Choroid plexus epithelial cell (primary cell): ENCODE measurements at regions not wholly inside any gene's neighbourhood (a gene's known extent, or its start where the extent isn't known, plus 50 kb on each side); places are given as distances from the start of the nearest gene placed in this dataset.
"Not testable (repeated sequence)": the region's sequence is repeated elsewhere in the genome, so short reads cannot be mapped to it uniquely, and the experiment has no call there.

Source experiments
- DNase-seq: peaks from one replicate; pipeline ENCODE4 v3.0.0-alpha.2; 2010; ENCODE audit warnings: low read depth
- H3K4me3 ChIP-seq: 2 replicates; pipeline ENCODE4 v1.5.1; 2011; ENCODE audit warnings: low read depth, mild to moderate bottlenecking, control low read depth, low read length, moderate library complexity
- TF ChIP-seq, protein P1 (sequence below): conservative IDR thresholded peaks from 2 replicates; pipeline ENCODE4 v1.5.1; 2011; ENCODE audit warnings: low read depth, mild to moderate bottlenecking, control low read depth, inconsistent platforms, low read length, moderate library complexity

DNA sequence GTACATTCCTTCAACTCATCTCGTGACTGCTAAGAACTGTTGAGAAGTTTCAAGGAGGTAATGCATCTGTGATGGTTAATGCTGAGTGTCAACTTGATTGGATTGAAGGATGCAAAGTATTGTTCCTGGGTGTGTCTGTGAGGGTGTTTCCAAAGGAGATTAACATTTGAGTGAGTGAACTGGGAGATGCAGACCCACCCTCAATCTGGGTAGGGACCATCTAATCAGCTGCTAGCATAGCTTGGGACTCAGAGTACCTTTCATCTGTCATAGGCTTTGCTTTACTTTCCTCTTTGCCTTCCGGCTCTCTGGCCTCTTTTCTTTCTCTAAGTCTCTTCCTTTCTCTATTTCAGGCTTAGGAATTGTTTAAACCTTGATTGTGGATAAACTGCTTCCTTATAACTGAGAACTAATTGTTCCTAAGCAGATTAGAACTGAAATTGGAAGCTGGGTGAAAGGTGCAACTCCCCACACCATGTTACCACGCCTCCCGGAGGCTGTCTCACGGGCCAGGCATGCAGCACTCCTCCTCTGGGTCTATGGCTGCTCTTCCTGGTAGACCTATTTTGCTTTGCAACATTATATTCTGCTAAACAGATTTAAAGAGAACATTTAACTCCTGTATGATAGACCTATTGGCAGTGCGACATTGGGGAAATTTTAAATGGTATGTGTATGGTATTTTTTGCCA, 298.2 kb downstream of the CCSER2 start:
- TF ChIP-seq, protein P1, sequence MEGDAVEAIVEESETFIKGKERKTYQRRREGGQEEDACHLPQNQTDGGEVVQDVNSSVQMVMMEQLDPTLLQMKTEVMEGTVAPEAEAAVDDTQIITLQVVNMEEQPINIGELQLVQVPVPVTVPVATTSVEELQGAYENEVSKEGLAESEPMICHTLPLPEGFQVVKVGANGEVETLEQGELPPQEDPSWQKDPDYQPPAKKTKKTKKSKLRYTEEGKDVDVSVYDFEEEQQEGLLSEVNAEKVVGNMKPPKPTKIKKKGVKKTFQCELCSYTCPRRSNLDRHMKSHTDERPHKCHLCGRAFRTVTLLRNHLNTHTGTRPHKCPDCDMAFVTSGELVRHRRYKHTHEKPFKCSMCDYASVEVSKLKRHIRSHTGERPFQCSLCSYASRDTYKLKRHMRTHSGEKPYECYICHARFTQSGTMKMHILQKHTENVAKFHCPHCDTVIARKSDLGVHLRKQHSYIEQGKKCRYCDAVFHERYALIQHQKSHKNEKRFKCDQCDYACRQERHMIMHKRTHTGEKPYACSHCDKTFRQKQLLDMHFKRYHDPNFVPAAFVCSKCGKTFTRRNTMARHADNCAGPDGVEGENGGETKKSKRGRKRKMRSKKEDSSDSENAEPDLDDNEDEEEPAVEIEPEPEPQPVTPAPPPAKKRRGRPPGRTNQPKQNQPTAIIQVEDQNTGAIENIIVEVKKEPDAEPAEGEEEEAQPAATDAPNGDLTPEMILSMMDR = no peak
- no peak for DNase-seq
- no peak overlapping the region for H3K4me3 ChIP-seq

- no peak overlapping the region for H3K4me3 ChIP-seq
- TF ChIP-seq, protein P1 = no peak
- peak; percentile 7 for DNase-seq
These were observed 304.5 kb downstream of the CCSER2 start for GRCh38 chr10:84632866-84633265.

DNA sequence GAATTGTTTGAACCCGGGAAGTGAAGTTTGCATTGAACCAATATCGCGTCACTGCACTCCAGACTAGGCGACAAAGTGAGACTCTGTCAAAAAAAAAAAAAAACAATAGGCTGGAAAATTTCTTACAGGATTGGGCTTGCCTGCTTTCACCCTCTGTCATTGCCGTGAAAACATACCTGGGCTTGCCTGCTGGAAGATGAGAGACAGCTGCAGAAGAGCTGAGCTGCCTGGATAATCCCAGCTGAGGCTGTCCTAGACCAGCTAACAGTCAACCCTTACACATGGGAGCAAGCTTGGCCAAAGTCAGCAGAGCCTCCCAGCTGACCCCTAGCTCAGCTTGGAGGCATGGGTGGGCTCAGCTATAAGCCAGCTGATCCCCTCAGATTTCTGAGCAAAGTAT, 306.2 kb downstream of the CCSER2 start:
- no peak for DNase-seq
- no peak overlapping the region for H3K4me3 ChIP-seq
- TF ChIP-seq, protein P1 = no peak

DNA sequence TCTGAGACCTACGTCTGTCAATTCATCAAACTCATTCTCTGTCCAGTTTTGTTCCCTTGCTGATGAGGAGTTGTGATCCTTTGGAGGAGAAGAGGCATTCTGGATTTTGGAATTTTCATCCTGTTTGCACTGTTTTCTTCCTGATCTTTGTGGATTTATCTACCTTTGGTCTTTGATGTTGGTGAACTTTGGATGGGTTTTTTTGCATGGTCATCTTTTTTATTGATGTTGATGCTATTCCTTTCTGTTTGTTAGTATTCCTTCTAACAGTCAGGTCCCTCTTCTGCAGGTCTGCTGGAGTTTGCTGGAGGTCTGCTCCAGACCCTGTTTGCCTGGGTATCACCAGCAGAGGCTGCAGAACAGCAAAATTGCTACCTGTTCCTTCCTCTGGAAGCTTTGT, 322.2 kb downstream of the CCSER2 start:
- not testable (repeated sequence) for H3K4me3 ChIP-seq, DNase-seq

- DNase-seq = no peak
- TF ChIP-seq, protein P1 = no peak
- H3K4me3 ChIP-seq = no peak overlapping the region
These were observed 326.3 kb downstream of the CCSER2 start for GRCh38 chr10:84654671-84655070.

DNA sequence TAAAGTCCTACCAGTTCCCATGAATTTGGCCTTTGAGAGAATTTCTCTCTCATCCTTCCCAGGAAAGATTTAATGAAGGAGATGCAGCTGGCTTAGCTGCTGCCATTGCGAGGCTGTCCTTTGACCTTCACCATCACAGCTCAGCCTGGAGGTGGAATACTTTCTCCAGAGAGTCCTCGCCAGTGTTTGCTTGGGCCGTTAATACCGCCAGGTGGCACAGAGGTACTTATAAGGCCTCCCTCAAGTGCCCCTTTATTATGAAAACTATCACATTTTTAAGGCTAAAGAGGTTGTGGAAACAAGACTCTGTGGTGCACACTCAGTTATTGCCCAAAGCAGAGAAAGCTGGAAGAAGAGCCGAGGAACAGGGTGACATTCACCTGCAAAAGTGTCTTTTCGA, 330.6 kb downstream of the CCSER2 start:
- TF ChIP-seq, protein P1 = no peak
- H3K4me3 ChIP-seq = no peak overlapping the region
- DNase-seq = no peak

GRCh38 chr10:84659497-84660439, 331.4 kb downstream of the CCSER2 start:
- no peak for DNase-seq
- TF ChIP-seq, protein P1 = no peak
- no peak overlapping the region for H3K4me3 ChIP-seq
